ENCODE measurements at regions not wholly inside any gene's neighbourhood (a gene's known extent, or its start where the extent isn't known, plus 50 kb on each side); places are given as distances from the start of the nearest gene placed in this dataset.

DNA sequence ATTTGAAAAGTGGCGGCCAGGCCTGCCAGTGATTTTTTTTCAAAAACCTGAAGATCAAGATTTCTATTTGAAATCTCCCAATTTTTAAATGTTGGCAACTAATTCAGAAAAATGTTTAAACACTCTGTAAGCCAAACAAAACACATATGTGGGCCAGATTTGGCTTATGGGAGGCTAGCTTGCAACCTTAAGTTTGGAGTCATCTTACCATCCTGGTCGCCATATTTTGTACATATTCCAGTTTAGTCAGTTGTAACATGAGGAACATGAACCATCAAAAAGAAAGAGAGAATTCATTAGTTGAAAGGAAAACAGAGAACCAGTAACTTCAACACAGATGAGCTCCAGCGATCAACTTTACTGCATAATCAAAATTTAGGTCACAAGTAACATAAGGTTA lies 115.4 kb downstream of the TMEM26 start:
- Histone ChIP-seq H2BK5ac (ENCODE audit: low read depth, low read length, poor library complexity, severe bottlenecking) (no peak overlapping the region), H3K4me1 (ENCODE audit: control insufficient read depth, insufficient read depth, low read length) (no peaks in the 10 kb centered on the region), H4K20me1 (ENCODE audit: insufficient read depth, low read length) (no peaks in the 10 kb centered on the region), H2AK5ac (ENCODE audit: low read depth, low read length) (no peak overlapping the region), H3K4me2 (ENCODE audit: low read depth, low read length) (no peak overlapping the region), H3K27ac (ENCODE audit: insufficient read depth, low read length) (no peak overlapping the region), H4K91ac (ENCODE audit: insufficient read depth, low read depth, low read length) (no peak overlapping the region), H3K27me3 (ENCODE audit: control insufficient read depth, insufficient read depth, low read length) (no peaks in the 10 kb centered on the region; the same call in 1 of the 2 replicates), H2BK20ac (ENCODE audit: low read depth, low read length) (no peak overlapping the region), H4K5ac (ENCODE audit: low read depth, low read length) (no peak overlapping the region), H2AFZ (replicated peaks; ENCODE audit: low read length, poor library complexity) (no peak overlapping the region), H2BK15ac (ENCODE audit: low read depth, low read length) (no peak overlapping the region), H3K79me1 (ENCODE audit: low read depth in 1 of 2, low read length in 2 of 2) (no peaks in the 10 kb centered on the region), H3K9me1 (ENCODE audit: insufficient read depth, low read length) (no peaks in the 10 kb centered on the region), H3K23ac (ENCODE audit: low read depth, low read length) (no peak overlapping the region), H4K8ac (ENCODE audit: low read depth in 2 of 2, low read length in 2 of 2) (no peak overlapping the region), H3K9me3 (ENCODE audit: control insufficient read depth, insufficient read depth, low read length) (no peaks in the 10 kb centered on the region), H3K56ac (ENCODE audit: extremely low read depth, insufficient read depth, low read length) (no peak overlapping the region), H3K36me3 (ENCODE audit: control insufficient read depth, insufficient read depth, low read length) (no peaks in the 10 kb centered on the region), H3K4ac (ENCODE audit: low read depth, low read length) (no peak overlapping the region), H3K4me3 (ENCODE audit: insufficient read depth, low read depth, low read length) (no peak overlapping the region), H3K9ac (ENCODE audit: low read depth, low read length) (no peak overlapping the region), H3K14ac (replicated peaks; ENCODE audit: low read depth, low read length) (no peak overlapping the region), H3K18ac (ENCODE audit: low read depth, low read length) (no peak overlapping the region), H2BK120ac (ENCODE audit: low read depth, low read length) (no peak overlapping the region), H2AK9ac (replicated peaks; ENCODE audit: low read depth, low read length, poor library complexity) (no peak overlapping the region)
- CTCF ChIA-PET: no interaction called here
- TF ChIP-seq CEBPB (IDR thresholded peaks at IDR 0.05; ENCODE audit: low read depth, low read length) (no peak), RFX5 (IDR thresholded peaks at IDR 0.05; ENCODE audit: low read depth, low read length) (no peak), MAZ (IDR thresholded peaks at IDR 0.05; ENCODE audit: borderline replicate concordance, low read depth, low read length) (no peak)
- TF ChIP-seq, protein P1, sequence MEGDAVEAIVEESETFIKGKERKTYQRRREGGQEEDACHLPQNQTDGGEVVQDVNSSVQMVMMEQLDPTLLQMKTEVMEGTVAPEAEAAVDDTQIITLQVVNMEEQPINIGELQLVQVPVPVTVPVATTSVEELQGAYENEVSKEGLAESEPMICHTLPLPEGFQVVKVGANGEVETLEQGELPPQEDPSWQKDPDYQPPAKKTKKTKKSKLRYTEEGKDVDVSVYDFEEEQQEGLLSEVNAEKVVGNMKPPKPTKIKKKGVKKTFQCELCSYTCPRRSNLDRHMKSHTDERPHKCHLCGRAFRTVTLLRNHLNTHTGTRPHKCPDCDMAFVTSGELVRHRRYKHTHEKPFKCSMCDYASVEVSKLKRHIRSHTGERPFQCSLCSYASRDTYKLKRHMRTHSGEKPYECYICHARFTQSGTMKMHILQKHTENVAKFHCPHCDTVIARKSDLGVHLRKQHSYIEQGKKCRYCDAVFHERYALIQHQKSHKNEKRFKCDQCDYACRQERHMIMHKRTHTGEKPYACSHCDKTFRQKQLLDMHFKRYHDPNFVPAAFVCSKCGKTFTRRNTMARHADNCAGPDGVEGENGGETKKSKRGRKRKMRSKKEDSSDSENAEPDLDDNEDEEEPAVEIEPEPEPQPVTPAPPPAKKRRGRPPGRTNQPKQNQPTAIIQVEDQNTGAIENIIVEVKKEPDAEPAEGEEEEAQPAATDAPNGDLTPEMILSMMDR (conservative IDR thresholded peaks at IDR 0.05; ENCODE audit: low read depth, low read length): no peak
- 60% methylated on average over 1 of the region's 3 CpGs; no CpG with 5 or more reads in 1 of the 2 experiments for WGBS, 2 experiments (ENCODE audit: extremely low coverage in 2 of 2, insufficient read length in 1 of 2)
- intact Hi-C loops (cut with micrococcal nuclease) (no loop called here), in situ Hi-C loops (cut with MboI; ENCODE audit: low sequenced_read_pairs) (no loop called here), dilution Hi-C loops (cut with HindIII; ENCODE audit: low sequenced_read_pairs, unreplicated experiment) (no loop called here)
- POLR2A ChIA-PET (ENCODE audit: unreplicated experiment): no interaction called here
- BruUV-seq (replicated peaks): no TSS peak
- ATAC-seq (ENCODE audit: low read depth) (no peak), DNase-seq (no peak)
